GM12864 (cell line): ENCODE measurements at regions not wholly inside any gene's neighbourhood (a gene's known extent, or its start where the extent isn't known, plus 50 kb on each side); places are given as distances from the start of the nearest gene placed in this dataset.

Experiments
- DNase-seq: peaks from one replicate; pipeline ENCODE4 v3.0.0-alpha.2; 2011; ENCODE audit warnings: low read depth
- H3K4me3 ChIP-seq: 2 replicates; pipeline ENCODE4 v1.5.1; 2011; ENCODE audit warnings: mild to moderate bottlenecking, low read depth, low read length, control low read depth
- TF ChIP-seq, protein P1 (sequence below): IDR thresholded peaks from 2 replicates; pipeline ENCODE4 v1.5.1; 2011; ENCODE audit warnings: low read depth, mild to moderate bottlenecking, moderate library complexity, low read length, control low read depth, inconsistent platforms; ENCODE audit errors: missing control alignments

GRCh38 chr18:77896586-77897252, 647.1 kb downstream of the GALR1 start:
- TF ChIP-seq, protein P1, sequence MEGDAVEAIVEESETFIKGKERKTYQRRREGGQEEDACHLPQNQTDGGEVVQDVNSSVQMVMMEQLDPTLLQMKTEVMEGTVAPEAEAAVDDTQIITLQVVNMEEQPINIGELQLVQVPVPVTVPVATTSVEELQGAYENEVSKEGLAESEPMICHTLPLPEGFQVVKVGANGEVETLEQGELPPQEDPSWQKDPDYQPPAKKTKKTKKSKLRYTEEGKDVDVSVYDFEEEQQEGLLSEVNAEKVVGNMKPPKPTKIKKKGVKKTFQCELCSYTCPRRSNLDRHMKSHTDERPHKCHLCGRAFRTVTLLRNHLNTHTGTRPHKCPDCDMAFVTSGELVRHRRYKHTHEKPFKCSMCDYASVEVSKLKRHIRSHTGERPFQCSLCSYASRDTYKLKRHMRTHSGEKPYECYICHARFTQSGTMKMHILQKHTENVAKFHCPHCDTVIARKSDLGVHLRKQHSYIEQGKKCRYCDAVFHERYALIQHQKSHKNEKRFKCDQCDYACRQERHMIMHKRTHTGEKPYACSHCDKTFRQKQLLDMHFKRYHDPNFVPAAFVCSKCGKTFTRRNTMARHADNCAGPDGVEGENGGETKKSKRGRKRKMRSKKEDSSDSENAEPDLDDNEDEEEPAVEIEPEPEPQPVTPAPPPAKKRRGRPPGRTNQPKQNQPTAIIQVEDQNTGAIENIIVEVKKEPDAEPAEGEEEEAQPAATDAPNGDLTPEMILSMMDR, result no peak
- no peak overlapping the region for H3K4me3 ChIP-seq
- DNase-seq, result no peak

DNA sequence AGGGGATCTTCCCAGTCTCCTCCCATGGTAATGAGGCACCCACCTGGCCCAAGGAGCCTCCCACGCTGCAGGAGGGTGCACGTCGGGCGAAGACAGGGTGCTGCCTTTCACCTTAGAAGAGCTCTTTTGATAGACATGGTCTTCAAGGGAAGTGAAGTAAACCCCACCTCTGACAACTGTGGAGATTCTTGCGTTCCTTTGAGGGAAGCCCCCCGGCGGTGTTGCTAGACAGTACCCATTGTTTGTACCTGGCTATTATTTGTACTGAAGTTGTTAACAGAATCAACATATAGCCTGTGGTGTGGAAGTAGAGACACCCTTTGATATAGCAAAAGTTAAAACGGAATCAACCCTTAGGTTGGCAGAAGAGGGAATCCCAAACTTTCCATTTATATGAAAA, 648.0 kb downstream of the GALR1 start:
- no peak overlapping the region for H3K4me3 ChIP-seq
- no peak for DNase-seq
- TF ChIP-seq, protein P1, result no peak

DNA sequence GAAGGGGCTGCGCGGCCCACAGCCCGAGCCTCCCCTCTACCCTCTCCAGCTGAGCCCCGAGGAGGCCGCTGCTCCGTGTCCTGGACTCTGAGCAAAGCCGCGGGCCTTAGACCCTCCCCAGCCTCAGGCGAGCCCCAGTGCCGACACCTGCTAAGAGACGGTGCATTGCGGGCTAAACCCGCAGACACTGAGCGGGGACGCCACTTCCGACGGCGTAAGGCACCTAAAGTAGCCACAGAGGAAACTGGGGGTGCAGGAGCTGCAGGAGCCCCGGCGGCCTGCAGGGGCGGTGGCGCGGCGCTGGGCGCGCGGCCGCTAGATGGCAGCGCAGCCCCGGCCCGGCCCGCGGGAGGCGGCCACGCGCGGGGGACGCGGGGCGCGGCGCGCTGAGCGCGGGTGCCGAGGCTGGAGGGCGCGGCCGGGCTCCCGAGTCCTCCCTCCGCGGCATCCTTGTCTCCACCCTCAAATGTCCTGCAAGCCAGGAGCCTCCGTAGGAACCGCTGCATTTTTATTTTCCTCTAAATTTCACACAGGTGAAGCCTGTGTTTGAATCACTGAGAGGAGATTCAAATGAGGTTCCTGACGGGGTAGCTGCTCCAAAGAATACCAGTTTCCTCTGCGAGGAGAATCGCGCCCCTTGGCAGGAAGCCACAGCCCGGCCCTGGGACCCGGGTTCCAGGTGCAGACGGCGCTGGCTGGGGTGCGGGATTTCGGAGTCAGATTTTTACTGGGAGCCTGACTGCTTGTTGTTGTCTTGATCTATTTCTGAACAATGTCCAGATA, 650.5 kb downstream of the GALR1 start:
- TF ChIP-seq, protein P1, result peak; percentile 92
- H3K4me3 ChIP-seq, result no peak overlapping the region
- DNase-seq, result peak; percentile 2

DNA sequence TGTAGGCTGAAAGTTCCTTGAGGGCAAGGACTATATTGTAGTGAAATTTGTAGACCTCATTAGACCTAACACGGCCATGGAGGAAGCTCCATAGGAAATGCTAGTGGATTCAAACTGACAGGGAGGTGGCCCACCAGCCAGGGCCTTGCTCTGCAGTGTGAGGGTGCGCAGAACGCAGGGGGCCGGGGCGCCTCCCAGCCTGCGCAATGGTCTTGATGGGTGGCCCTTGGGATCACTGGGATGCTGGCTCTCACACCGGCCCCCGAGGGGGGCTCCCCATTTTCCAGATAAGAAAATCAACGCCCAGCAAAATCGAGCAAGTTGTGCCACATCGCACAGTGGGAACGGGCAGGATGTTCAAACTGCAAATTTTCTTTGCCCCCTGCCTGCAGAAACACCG, 655.4 kb downstream of the GALR1 start:
- H3K4me3 ChIP-seq, result no peak overlapping the region
- TF ChIP-seq, protein P1, result no peak
- DNase-seq, result no peak

- H3K4me3 ChIP-seq, result no peak overlapping the region
- no peak for DNase-seq
- TF ChIP-seq, protein P1, result no peak
Observed at GRCh38 chr18:77905449-77906055, 655.9 kb downstream of the GALR1 start.

DNA sequence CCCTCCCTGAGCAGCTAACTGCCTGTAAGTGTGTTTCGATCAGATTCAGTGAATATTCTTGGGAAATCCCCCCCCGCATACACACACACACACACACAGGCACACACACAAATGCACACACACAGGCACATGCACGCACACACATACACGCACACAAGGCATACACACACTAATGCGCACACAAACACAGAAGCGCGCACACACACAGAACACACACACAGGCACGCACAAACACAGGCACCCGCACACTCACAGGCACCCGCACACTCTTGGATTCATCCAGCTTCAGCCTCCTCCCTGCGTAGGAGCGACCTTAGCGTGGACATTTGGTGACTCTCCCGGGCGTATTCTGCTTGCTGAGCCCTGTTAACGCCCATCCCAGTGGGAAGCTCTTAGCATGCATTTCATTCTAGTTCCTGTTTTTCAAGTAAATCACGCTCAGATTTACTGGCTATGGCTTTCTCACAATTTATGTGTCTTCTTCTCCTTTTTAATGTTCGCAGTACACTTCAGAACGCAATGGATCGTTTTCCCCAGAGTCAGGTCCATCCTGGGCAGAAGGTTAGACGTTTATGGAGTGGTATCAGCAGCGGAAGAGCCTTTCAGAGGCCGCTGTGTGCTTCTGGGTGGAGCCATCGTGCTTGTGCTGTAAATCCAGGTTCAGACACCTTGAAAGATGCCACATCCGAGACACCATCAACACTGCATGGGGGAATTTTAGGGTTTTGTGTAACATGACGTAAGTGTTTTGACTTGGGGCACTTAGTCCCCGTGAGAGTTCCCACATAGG, 656.6 kb downstream of the GALR1 start:
- TF ChIP-seq, protein P1, result no peak
- DNase-seq, result no peak
- no peak overlapping the region for H3K4me3 ChIP-seq
